Hepatocyte (in vitro differentiated cells): ENCODE measurements at regions not wholly inside any gene's neighbourhood (a gene's known extent, or its start where the extent isn't known, plus 50 kb on each side); places are given as distances from the start of the nearest gene placed in this dataset.

Experiments used
- CTCF ChIP-seq: fragments of 200-600 bp; sonication (generic); IDR thresholded peaks from 2 replicates; pipeline ENCODE4 v1.5.1; 2016; ENCODE audit warnings: antibody characterized with exemption, mild to moderate bottlenecking; ENCODE audit not compliant: poor library complexity
- EZH2 ChIP-seq: fragments of 200-600 bp; sonication (generic); IDR thresholded peaks from 2 replicates; pipeline ENCODE4 v1.6.1; 2016; ENCODE audit warnings: antibody characterized with exemption, mild to moderate bottlenecking, borderline replicate concordance
- EZH2phosphoT487 ChIP-seq: fragments of 200-600 bp; sonication (generic); IDR thresholded peaks from one replicate; pipeline ENCODE4 v1.6.1; 2018; ENCODE audit warnings: antibody characterized with exemption, mild to moderate bottlenecking, low read depth, moderate library complexity; ENCODE audit not compliant: unreplicated experiment, severe bottlenecking

GRCh38 chr6:74459260-74459659 lies 746.6 kb downstream of the COL12A1 start:
- TF ChIP-seq CTCF (no peak), EZH2phosphoT487 (no peak), EZH2 (no peak)
